RWPE2 (cell line): ENCODE measurements at regions not wholly inside any gene's neighbourhood (a gene's known extent, or its start where the extent isn't known, plus 50 kb on each side); places are given as distances from the start of the nearest gene placed in this dataset.

ENCODE experiments used
- ATAC-seq: fragments of 200-7000 bp; cut with Tn5 transposase; 3 replicates; pipeline ENCODE4 v1.9.1; 2021; ENCODE audit warnings: low read depth
- DNase-seq: peaks from one replicate; pipeline ENCODE4 v3.0.0-alpha.2; 2020; ENCODE audit warnings: low spot score
- H3K27ac ChIP-seq: fragments of 450-650 bp; 2 replicates; pipeline ENCODE4 v1.5.1; 2017; ENCODE audit warnings: mild to moderate bottlenecking; ENCODE audit not compliant: poor library complexity, severe bottlenecking
- H3K27me3 ChIP-seq: fragments of 250-450 bp; sonication (Bioruptor Pico); 2 replicates; pipeline ENCODE4 v1.5.1; 2021; ENCODE audit warnings: mild to moderate bottlenecking, moderate library complexity; ENCODE audit not compliant: insufficient read depth, poor library complexity, severe bottlenecking
- H3K36me3 ChIP-seq: fragments of 250-450 bp; sonication (Bioruptor Pico); 2 replicates; pipeline ENCODE4 v1.5.1; 2020; ENCODE audit warnings: low read depth, mild to moderate bottlenecking, moderate library complexity
- H3K4me1 ChIP-seq: fragments of 250-450 bp; sonication (Bioruptor Pico); 2 replicates; pipeline ENCODE4 v1.5.1; 2021; ENCODE audit warnings: mild to moderate bottlenecking, moderate library complexity; ENCODE audit not compliant: insufficient read depth, poor library complexity, severe bottlenecking
- H3K4me3 ChIP-seq: fragments of 250-450 bp; sonication (Bioruptor Pico); 2 replicates; pipeline ENCODE4 v1.5.1; 2021; ENCODE audit warnings: mild to moderate bottlenecking, moderate library complexity; ENCODE audit not compliant: severe bottlenecking
- H3K9me3 ChIP-seq: fragments of 250-450 bp; sonication (Bioruptor Pico); 2 replicates; pipeline ENCODE4 v1.5.1; 2021; ENCODE audit warnings: mild to moderate bottlenecking, moderate library complexity; ENCODE audit not compliant: severe bottlenecking
- CTCF ChIP-seq: fragments of 450-650 bp; IDR thresholded peaks from one replicate; pipeline ENCODE4 v1.5.1; 2017; ENCODE audit warnings: mild to moderate bottlenecking, moderate library complexity; ENCODE audit not compliant: poor library complexity, severe bottlenecking

- no peaks in the 10 kb centered on the region for H3K4me1 ChIP-seq
- H3K27ac ChIP-seq, result no peak overlapping the region
- no peaks in the 10 kb centered on the region for H3K36me3 ChIP-seq
- no peak for ATAC-seq
- H3K27me3 ChIP-seq, result no peaks in the 10 kb centered on the region
- no peaks in the 10 kb centered on the region for H3K9me3 ChIP-seq
- H3K4me3 ChIP-seq, result no peak overlapping the region
- no peak for DNase-seq
- TF ChIP-seq CTCF, result no peak
These were observed 99.4 kb downstream of the CCT6B start for GRCh38 chr17:34861864-34862263.

- H3K27ac ChIP-seq, result no peak overlapping the region
- H3K27me3 ChIP-seq, result no peaks in the 10 kb centered on the region
- TF ChIP-seq CTCF, result no peak
- no peaks in the 10 kb centered on the region for H3K4me1 ChIP-seq
- no peaks in the 10 kb centered on the region for H3K36me3 ChIP-seq
- H3K9me3 ChIP-seq, result no peaks in the 10 kb centered on the region
- no peak overlapping the region for H3K4me3 ChIP-seq
- no peak for ATAC-seq
- no peak for DNase-seq
These were observed 101.6 kb downstream of the CCT6B start for GRCh38 chr17:34859652-34860051.

- Histone ChIP-seq H3K4me1 (no peaks in the 10 kb centered on the region), H3K27me3 (no peaks in the 10 kb centered on the region), H3K4me3 (no peak overlapping the region), H3K9me3 (no peaks in the 10 kb centered on the region), H3K36me3 (no peaks in the 10 kb centered on the region), H3K27ac (no peak overlapping the region)
- TF ChIP-seq CTCF, result no peak
- no peak for ATAC-seq
- DNase-seq, result no peak
These were observed 102.4 kb downstream of the CCT6B start for GRCh38 chr17:34858591-34859565.

GRCh38 chr17:34853924-34854323 lies 107.3 kb downstream of the CCT6B start:
- no peaks in the 10 kb centered on the region for H3K27me3 ChIP-seq
- H3K36me3 ChIP-seq, result no peaks in the 10 kb centered on the region
- no peak for TF ChIP-seq CTCF
- H3K9me3 ChIP-seq, result no peaks in the 10 kb centered on the region
- H3K4me1 ChIP-seq, result no peaks in the 10 kb centered on the region
- DNase-seq (no peak), ATAC-seq (no peak)
- no peak overlapping the region for H3K27ac ChIP-seq
- no peak overlapping the region for H3K4me3 ChIP-seq

- no peak for TF ChIP-seq CTCF
- H3K27ac ChIP-seq, result no peak overlapping the region
- no peaks in the 10 kb centered on the region for H3K36me3 ChIP-seq
- ATAC-seq, result no peak
- DNase-seq, result no peak
- no peaks in the 10 kb centered on the region for H3K27me3 ChIP-seq
- H3K4me3 ChIP-seq, result no peak overlapping the region
- no peaks in the 10 kb centered on the region for H3K9me3 ChIP-seq
- no peaks in the 10 kb centered on the region for H3K4me1 ChIP-seq
These were observed 108.6 kb downstream of the CCT6B start for GRCh38 chr17:34852614-34853013.
